GM21526 (cell line): ENCODE measurements at regions not wholly inside any gene's neighbourhood (a gene's known extent, or its start where the extent isn't known, plus 50 kb on each side); places are given as distances from the start of the nearest gene placed in this dataset.

Experiments used
- ATAC-seq: cut with Tn5 transposase; IDR thresholded peaks from one replicate; pipeline ENCODE4 v1.9.1; 2021; ENCODE audit warnings: moderate library complexity; ENCODE audit not compliant: unreplicated experiment, low FRiP score

- no peak for ATAC-seq
These were observed 51.5 kb upstream of the TMEM200A start for GRCh38 chr6:130314271-130314670.

- no peak for ATAC-seq
These were observed 52.6 kb upstream of the TMEM200A start for GRCh38 chr6:130313206-130313605.

GRCh38 chr6:130309028-130309427 lies 56.8 kb upstream of the TMEM200A start:
- no peak for ATAC-seq

GRCh38 chr6:130307752-130308361 lies 58.0 kb upstream of the TMEM200A start:
- ATAC-seq = no peak

DNA sequence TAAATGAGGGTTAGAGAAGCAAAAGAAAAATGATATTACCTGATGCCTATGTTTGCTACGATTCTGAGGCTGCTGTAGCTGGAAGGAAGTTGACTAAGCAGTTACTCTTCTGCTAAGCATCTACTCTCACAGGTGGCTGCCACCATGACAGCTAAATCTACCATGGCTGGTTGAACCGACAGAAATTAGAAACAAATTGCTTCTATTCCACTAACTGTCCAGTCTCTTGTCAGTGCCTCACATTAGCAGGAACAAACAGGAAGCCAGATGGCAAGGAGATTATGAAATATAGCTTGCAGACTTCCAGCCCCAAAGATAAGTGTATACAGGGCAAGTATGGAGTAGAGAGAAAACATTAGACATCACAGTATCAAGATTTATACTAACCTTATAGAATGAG lies 59.4 kb upstream of the TMEM200A start:
- no peak for ATAC-seq

DNA sequence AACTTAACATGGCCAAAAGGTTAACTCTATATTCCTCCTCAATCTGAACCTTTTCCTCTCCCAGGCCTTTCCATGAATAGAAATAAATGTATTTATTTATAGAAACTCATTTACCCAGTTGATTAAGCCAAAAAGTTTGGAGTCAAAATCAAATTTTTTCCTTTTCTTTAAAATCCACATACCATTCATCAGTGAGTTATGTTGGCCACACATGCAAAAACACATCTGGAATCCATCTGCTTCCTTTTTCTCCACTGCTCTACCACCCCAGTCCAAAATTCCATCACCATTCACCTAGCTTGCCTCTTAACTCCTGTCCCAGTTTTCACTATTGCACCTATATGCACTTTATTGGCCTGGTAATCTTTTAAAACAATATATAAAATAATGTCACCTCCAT lies 62.4 kb upstream of the TMEM200A start:
- ATAC-seq = no peak

GRCh38 chr6:130298258-130298657 lies 67.6 kb upstream of the TMEM200A start:
- no peak for ATAC-seq

DNA sequence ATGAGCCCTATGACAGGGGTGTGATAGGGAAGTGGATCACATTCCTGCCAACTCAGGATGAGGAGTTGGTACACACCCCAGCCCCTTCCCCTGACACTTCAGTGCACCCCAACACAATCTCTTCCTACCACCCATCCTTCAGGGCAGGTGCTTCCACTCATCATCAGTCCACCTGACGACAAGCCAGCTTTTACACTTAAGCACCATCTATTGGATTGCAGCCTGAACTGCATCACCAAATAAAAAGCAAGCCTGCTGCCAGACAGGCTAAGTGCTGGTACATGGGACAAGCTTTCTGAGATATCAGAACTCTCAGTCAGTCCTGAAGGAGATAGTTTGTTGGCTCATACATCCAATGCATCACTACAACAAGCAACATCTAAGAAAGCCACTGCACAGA lies 69.0 kb upstream of the TMEM200A start:
- no peak for ATAC-seq

DNA sequence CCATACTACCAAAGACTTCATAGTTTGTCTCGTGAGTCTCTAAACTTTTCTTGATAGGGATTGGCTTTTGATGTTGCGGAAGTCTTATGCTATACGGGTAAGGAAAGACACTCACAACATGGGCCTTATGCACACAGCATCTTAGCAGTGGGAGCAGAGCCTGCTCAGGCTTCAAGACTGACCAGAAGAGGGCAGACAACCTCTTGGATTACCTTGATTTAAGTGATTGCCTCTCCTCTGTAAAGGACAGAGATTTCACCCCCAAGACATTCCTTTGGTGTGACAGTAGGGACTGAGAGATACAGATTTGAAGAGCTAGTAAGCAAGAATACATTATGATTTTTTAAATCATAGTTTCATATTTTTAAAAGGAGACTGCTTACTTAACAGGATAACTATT lies 71.0 kb upstream of the SAMD3 start:
- no peak for ATAC-seq

DNA sequence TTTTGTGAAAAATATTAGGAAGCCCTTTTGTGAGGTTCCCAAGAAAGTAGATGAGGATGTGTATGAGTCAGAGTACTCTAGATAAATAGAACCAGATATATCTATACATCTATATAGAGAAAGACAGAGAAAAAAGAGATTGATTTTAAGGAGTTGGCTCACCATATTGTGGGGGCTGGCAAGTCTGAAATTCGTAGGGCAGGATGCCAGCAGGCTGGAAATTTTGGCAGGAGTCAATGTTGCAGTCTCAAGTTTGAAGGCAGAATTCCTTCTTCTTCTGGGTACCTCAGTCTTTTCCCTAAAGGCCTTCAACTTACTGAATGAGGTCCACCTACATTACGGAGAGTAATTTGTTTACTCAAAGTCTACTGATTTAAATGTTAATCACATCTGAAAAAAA lies 65.3 kb upstream of the SAMD3 start:
- no peak for ATAC-seq

GRCh38 chr6:130282234-130282995 lies 59.7 kb upstream of the SAMD3 start:
- ATAC-seq = peak; percentile 82

DNA sequence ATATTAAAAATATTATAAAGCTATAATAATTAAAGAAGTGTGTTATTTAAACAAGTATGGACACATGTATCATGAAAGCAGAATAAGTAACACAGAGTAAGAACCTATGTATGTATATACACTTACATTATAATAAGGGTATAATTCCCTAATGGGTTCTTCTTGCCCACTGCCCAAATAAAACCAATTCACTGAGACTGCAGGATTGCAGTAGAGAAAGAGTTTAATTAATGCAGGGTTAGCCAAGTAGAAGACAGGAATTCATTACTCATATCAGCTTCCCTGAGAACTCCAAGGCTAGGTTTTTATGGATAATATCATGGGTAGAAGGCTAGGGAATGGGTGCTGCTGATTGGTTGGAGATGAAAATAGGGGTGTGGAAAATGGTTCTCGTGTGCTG lies 53.8 kb upstream of the SAMD3 start:
- no peak for ATAC-seq

DNA sequence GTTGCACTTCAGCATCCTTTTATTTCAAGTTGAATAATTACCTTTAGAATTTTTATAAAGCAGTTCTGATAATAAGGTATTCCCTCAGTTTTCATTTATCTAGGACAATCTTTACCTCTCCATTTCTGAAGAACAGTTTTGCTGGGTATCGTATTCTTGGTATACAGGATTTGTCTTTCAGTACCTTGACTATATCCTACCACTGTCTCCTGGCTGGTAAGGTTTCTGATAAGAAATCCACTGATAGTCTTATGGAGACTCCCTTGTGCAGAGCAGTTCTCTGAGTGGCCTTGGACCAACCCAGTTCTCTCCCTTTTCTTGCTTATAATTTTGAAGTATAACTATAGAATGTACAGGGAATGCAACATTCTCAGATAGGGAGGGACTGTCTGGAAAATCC lies 51.3 kb upstream of the SAMD3 start:
- ATAC-seq = no peak
